ENCODE measurements at regions not wholly inside any gene's neighbourhood (a gene's known extent, or its start where the extent isn't known, plus 50 kb on each side); places are given as distances from the start of the nearest gene placed in this dataset.

DNA sequence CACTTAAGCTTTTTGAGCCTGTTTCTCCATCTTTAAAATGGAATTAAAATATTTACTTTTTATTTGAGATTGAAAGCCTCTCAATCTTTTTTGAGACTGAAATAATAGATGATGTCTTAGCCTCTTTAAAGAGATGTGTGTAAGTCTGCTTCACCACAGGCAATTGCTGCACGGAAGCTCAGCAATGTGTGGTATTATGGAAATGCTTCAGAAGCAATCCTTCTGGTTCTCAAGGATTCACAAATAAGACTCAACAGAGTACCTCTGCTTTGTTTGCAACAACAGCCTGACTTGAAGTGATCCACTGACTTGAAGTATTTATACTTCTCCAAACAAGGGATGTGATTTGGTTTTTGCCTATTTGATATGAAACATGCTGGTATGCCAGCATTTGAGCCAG, 332.0 kb upstream of the RASGRP1 start:
- TF ChIP-seq, protein P1, sequence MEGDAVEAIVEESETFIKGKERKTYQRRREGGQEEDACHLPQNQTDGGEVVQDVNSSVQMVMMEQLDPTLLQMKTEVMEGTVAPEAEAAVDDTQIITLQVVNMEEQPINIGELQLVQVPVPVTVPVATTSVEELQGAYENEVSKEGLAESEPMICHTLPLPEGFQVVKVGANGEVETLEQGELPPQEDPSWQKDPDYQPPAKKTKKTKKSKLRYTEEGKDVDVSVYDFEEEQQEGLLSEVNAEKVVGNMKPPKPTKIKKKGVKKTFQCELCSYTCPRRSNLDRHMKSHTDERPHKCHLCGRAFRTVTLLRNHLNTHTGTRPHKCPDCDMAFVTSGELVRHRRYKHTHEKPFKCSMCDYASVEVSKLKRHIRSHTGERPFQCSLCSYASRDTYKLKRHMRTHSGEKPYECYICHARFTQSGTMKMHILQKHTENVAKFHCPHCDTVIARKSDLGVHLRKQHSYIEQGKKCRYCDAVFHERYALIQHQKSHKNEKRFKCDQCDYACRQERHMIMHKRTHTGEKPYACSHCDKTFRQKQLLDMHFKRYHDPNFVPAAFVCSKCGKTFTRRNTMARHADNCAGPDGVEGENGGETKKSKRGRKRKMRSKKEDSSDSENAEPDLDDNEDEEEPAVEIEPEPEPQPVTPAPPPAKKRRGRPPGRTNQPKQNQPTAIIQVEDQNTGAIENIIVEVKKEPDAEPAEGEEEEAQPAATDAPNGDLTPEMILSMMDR (IDR thresholded peaks at IDR 0.05; ENCODE audit: borderline replicate concordance, insufficient read depth, low read depth, low read length): no peak
- H3K4me3 ChIP-seq (ENCODE audit: low read depth, low read length): no peak overlapping the region

DNA sequence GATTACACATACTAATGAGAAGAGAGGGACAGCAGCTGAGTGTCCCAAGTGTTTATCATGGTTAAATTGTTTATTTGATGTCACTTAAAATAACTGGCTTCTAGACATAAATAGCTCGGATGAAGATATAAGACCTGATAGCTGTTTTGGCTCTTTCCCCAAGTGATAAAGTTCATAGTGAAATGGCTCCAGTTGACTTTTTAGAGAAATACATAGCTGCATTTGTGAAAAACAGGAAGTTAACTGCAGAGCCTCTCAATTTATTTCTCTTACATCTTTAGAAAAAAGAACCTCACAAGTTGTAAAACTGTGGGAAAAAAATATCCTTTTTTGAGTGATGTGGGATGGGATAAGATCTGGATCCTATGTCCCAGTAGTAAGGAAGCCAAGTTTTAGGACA, 332.9 kb upstream of the RASGRP1 start:
- TF ChIP-seq, protein P1 (IDR thresholded peaks at IDR 0.05; ENCODE audit: borderline replicate concordance, insufficient read depth, low read depth, low read length): no peak
- no peak overlapping the region for H3K4me3 ChIP-seq (ENCODE audit: low read depth, low read length)

DNA sequence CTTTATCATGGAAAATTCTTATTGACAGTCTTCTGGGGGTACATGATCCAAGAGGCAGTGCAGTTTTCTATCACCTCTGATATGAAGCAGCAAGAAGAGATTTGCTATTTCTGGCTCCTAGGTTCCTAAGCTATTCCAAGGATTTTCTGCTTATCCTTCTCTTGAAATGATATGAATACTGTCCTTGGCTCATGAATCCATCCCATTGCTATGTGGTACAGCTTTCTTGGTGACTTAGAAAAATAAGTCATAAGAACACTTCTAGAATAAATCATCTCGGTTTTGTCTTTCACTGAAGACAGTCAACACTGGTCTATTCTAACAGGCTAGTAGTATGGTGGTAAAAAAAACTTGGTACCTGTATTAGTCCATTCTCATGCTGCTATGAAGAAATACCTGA, 333.6 kb upstream of the RASGRP1 start:
- H3K4me3 ChIP-seq (ENCODE audit: low read depth, low read length): no peak overlapping the region

DNA sequence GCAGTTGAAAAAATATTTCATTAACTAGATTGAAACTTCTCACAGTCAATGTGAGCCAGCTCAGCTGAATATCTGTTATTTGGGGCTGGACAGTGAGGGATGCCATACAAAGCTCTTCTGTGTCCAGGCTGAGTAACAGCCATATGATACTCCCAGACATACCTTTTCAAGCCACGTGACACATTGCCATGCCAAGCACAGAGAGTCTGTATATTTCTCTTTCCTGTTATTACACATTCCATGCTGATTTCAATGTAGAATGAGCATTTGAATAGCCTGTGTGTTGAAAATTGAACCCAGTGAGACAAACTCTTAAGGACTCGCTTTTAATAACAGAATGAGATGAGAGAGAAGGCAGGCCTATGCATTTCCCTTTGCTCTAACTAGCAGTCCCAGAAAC, 334.7 kb upstream of the RASGRP1 start:
- TF ChIP-seq, protein P1 (IDR thresholded peaks at IDR 0.05; ENCODE audit: borderline replicate concordance, insufficient read depth, low read depth, low read length): no peak

More for the DNA sequence above, 333.6 kb upstream of the RASGRP1 start:
- TF ChIP-seq, protein P1 (IDR thresholded peaks at IDR 0.05; ENCODE audit: borderline replicate concordance, insufficient read depth, low read depth, low read length): no peak

DNA sequence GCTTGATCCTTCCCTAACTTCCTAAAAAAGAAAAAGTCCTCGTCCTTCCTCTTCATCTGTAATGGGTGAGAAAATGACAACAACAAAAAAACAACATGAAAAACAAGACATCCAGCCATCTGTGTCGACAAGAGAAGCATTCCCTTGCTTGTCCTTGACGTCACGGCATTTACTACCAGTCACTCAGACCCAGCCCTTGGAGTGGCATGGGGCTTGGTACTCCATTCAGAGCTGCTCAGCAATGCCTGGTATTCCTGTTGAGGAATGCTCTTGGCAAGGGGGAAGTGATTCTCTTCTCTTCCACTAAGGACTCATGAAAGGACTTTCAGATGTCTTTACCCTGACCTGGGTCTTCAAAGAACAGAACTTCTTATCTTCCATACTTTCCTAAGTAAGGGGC, 339.7 kb upstream of the RASGRP1 start:
- TF ChIP-seq, protein P1 (IDR thresholded peaks at IDR 0.05; ENCODE audit: borderline replicate concordance, insufficient read depth, low read depth, low read length): no peak
- no peak overlapping the region for H3K4me3 ChIP-seq (ENCODE audit: low read depth, low read length)

More for the DNA sequence above, 334.7 kb upstream of the RASGRP1 start:
- H3K4me3 ChIP-seq (ENCODE audit: low read depth, low read length): no peak overlapping the region

DNA sequence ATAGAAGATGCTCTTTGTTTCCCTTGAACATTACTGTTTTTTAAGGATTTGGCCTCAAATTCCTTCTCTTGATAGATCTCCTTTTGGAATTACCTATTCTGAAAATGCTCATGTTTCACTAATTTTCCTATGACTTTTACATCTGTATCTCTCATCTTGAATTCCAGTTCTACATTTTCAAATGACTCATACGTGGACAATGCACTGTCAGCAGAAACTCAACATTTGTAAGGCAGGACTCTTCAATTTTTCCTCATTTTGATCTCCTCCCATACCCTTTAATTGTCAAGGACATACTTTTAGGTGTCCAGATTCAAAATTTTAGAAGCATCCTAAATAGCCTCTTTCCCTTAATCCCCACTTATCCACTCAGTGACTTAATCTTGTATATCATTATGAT, 341.0 kb upstream of the RASGRP1 start:
- TF ChIP-seq, protein P1 (IDR thresholded peaks at IDR 0.05; ENCODE audit: borderline replicate concordance, insufficient read depth, low read depth, low read length): no peak
- no peak overlapping the region for H3K4me3 ChIP-seq (ENCODE audit: low read depth, low read length)

DNA sequence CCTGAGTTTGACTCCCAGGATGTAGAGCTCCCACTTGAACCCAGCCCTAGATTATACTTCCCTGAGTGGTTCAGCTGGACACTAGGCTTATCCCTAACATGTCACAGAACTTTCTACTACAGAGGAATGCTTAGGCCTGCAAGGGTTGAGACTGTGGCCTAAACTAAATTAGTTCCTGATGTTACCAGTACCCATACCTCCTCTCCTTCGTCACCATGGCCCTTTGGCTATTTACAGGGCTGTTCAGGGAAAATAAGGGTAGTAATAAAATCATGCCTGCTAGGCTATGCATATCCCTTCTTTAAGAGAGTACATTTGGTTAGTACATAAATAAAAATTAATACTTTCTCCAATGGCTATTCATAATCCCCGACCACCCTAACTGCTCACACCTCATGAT, 356.4 kb upstream of the RASGRP1 start:
- no peak overlapping the region for H3K4me3 ChIP-seq (ENCODE audit: low read depth, low read length)
- TF ChIP-seq, protein P1 (IDR thresholded peaks at IDR 0.05; ENCODE audit: borderline replicate concordance, insufficient read depth, low read depth, low read length): no peak

All from GM12875 (cell line).